ENCODE measurements at regions not wholly inside any gene's neighbourhood (a gene's known extent, or its start where the extent isn't known, plus 50 kb on each side); places are given as distances from the start of the nearest gene placed in this dataset.

DNA sequence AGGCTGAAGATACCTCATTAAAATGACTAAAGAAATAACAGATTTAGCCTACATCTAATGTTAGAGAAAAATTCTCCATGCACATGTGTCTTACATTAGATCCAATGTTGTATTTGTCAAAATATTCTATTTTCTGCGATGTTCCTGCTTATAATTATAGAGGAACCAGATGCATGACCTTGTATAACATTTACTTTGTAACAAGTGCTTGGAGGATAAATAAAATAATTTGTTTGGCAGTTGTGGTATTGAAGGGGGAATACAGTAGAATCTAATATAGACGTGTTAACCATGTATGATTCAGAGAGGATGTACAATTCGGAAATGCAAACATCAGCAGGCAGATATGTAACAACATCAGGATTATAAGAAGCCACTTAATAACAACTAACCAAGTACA is 922.2 kb downstream of the TUSC7 start:
- no peak for DNase-seq
- H3K4me1 ChIP-seq: no peaks in the 10 kb centered on the region
- no peak overlapping the region for H3K27ac ChIP-seq (replicated peaks)
- intact Hi-C loops (cut with micrococcal nuclease): no loop called here
- no peaks in the 10 kb centered on the region for H3K9me3 ChIP-seq (replicated peaks)
- no peaks in the 10 kb centered on the region for H3K27me3 ChIP-seq (ENCODE audit: low read depth)
- no peak overlapping the region for H3K4me3 ChIP-seq
- TF ChIP-seq, protein P1, sequence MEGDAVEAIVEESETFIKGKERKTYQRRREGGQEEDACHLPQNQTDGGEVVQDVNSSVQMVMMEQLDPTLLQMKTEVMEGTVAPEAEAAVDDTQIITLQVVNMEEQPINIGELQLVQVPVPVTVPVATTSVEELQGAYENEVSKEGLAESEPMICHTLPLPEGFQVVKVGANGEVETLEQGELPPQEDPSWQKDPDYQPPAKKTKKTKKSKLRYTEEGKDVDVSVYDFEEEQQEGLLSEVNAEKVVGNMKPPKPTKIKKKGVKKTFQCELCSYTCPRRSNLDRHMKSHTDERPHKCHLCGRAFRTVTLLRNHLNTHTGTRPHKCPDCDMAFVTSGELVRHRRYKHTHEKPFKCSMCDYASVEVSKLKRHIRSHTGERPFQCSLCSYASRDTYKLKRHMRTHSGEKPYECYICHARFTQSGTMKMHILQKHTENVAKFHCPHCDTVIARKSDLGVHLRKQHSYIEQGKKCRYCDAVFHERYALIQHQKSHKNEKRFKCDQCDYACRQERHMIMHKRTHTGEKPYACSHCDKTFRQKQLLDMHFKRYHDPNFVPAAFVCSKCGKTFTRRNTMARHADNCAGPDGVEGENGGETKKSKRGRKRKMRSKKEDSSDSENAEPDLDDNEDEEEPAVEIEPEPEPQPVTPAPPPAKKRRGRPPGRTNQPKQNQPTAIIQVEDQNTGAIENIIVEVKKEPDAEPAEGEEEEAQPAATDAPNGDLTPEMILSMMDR (IDR thresholded peaks at IDR 0.05; ENCODE audit: borderline replicate concordance): no peak
- no peaks in the 10 kb centered on the region for H3K36me3 ChIP-seq

DNA sequence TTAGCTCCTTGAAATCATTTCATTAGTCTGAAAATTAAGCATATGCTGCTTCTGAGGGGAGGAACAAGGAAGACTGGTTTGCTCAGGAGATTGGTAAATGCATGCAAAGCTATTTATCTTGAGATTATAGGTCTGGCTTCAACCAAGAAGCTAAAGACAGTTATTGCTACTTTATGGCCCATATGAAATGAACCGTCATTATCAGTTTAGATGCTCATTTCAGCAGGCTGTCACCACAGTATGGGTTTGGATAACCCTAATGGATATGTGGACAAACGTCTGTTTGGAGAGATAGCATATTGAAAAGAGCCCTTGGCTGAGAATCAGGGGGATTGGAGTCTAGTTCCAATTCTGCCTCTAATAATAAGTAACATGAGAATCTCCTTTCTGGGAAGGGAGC is 922.6 kb downstream of the TUSC7 start:
- intact Hi-C loops (cut with micrococcal nuclease): no loop called here
- Histone ChIP-seq H3K4me3 (no peak overlapping the region), H3K27ac (replicated peaks) (no peak overlapping the region), H3K36me3 (no peaks in the 10 kb centered on the region), H3K4me1 (no peaks in the 10 kb centered on the region), H3K27me3 (ENCODE audit: low read depth) (no peaks in the 10 kb centered on the region), H3K9me3 (replicated peaks) (no peaks in the 10 kb centered on the region)
- DNase-seq: no peak
- TF ChIP-seq, protein P1 (IDR thresholded peaks at IDR 0.05; ENCODE audit: borderline replicate concordance): no peak

DNA sequence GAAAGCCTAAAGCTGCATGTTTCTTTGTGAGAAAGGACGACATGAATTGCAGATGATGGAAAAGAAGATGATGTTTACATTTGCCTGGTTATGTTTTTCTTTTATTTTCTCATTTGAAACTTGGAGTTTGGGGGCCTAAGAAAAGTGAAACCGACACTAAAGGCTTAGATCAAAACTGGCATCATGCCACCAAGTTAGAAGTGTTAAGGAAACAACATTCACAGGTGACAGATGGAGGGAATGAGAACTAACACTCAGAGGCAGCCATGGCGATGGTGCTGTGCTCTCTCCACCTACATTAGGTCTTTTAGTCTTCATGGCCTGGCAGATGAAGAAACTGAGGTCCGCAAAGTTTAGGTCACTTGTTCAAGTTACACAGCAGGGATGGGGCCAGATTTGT is 923.6 kb downstream of the TUSC7 start:
- Histone ChIP-seq H3K36me3 (no peaks in the 10 kb centered on the region), H3K9me3 (replicated peaks) (no peaks in the 10 kb centered on the region), H3K4me1 (no peaks in the 10 kb centered on the region), H3K27me3 (ENCODE audit: low read depth) (no peaks in the 10 kb centered on the region), H3K27ac (replicated peaks) (no peak overlapping the region), H3K4me3 (no peak overlapping the region)
- TF ChIP-seq, protein P1 (IDR thresholded peaks at IDR 0.05; ENCODE audit: borderline replicate concordance): no peak
- no peak for DNase-seq
- intact Hi-C loops (cut with micrococcal nuclease): no loop called here

DNA sequence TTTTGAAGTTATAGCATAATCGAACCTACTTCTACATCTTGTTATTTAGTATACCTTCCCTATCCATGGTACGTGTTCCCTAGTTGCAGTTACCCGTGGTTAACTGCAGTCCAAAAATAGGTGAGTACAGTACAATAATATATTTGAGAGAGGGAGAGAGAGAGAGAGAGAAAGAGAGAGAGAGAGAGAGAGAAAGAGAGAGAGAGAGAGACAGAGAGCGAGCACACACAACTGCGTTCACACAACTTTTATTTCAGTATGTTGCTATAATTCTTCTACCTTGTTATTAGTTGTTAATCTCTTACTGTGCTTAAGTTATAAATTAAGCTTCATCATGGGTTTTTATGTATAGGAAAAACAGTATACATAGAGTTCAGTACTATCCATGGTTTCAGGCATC is 928.1 kb downstream of the TUSC7 start:
- TF ChIP-seq, protein P1 (IDR thresholded peaks at IDR 0.05; ENCODE audit: borderline replicate concordance): no peak
- H3K27ac ChIP-seq (replicated peaks): no peak overlapping the region
- peaks cover 12% of the 10 kb centered on the region for H3K9me3 ChIP-seq (replicated peaks)
- no peaks in the 10 kb centered on the region for H3K27me3 ChIP-seq (ENCODE audit: low read depth)
- DNase-seq: no peak
- H3K4me3 ChIP-seq: no peak overlapping the region
- intact Hi-C loops (cut with micrococcal nuclease): no loop called here
- H3K4me1 ChIP-seq: no peaks in the 10 kb centered on the region
- H3K36me3 ChIP-seq: no peaks in the 10 kb centered on the region

DNA sequence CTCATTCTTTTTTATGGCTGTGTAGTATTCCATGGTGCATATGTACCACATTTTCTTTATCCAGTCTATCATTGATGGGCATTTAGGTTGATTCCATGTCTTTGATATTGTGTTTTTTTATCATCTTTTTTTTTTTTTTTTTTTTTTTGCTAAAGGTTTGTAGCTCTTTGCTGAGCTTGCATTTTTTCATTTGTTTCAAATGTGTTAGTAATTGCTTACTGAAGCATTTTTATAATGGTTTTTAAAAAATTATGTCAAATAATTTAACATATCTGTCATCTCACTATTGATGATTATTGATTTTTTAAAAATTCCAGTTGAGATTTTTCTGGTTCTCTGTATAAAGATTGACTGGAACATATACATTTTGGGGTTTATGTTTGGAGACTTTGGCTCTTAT is 934.6 kb downstream of the TUSC7 start:
- intact Hi-C loops (cut with micrococcal nuclease): no loop called here
- TF ChIP-seq, protein P1 (IDR thresholded peaks at IDR 0.05; ENCODE audit: borderline replicate concordance): no peak
- DNase-seq: no peak
- Histone ChIP-seq H3K4me3 (no peak overlapping the region), H3K4me1 (no peaks in the 10 kb centered on the region), H3K9me3 (replicated peaks) (peaks cover 18% of the 10 kb centered on the region), H3K36me3 (no peaks in the 10 kb centered on the region), H3K27ac (replicated peaks) (no peak overlapping the region), H3K27me3 (ENCODE audit: low read depth) (no peaks in the 10 kb centered on the region)
